Natural killer cell (primary cell): ENCODE measurements at regions not wholly inside any gene's neighbourhood (a gene's known extent, or its start where the extent isn't known, plus 50 kb on each side); places are given as distances from the start of the nearest gene placed in this dataset.
"Not testable (repeated sequence)": the region's sequence is repeated elsewhere in the genome, so short reads cannot be mapped to it uniquely, and the experiment has no call there.

ENCODE experiments used
- ATAC-seq, 3 donors: fragments of 150-1000 bp in 2 of 3; fragments of 200-7000 bp in 1 of 3; cut with Tn5 transposase; 1 replicate in 1 of 3; 2 replicates in 2 of 3; pipeline ENCODE4 v1.10.0; 2021; ENCODE audit warnings: mild to moderate bottlenecking in 2 of 3, moderate library complexity in 2 of 3
- DNase-seq, 2 donors: peaks; one replicate each; pipeline versions ENCODE4 v3.0.0 to v3.0.0-alpha.2; 2013 to 2021; ENCODE audit warnings: mixed read lengths in 1 of 2
- H3K27ac ChIP-seq: one replicate; pipeline ENCODE4 v1.5.1; 2013; ENCODE audit warnings: mild to moderate bottlenecking, low read length
- H3K27me3 ChIP-seq: one replicate; pipeline ENCODE4 v1.6.1; 2013; ENCODE audit warnings: low read length; ENCODE audit not compliant: control insufficient read depth, insufficient read depth
- H3K36me3 ChIP-seq: one replicate; pipeline ENCODE4 v1.6.1; 2013; ENCODE audit warnings: low read length; ENCODE audit not compliant: control insufficient read depth, insufficient read depth
- H3K4me1 ChIP-seq: one replicate; pipeline ENCODE4 v1.6.1; 2013; ENCODE audit warnings: low read length; ENCODE audit not compliant: control insufficient read depth, insufficient read depth
- H3K4me3 ChIP-seq: one replicate; pipeline ENCODE4 v1.5.1; 2013; ENCODE audit warnings: low read length
- H3K9me3 ChIP-seq: one replicate; pipeline ENCODE4 v1.6.1; 2013; ENCODE audit warnings: low read length; ENCODE audit not compliant: control insufficient read depth, insufficient read depth
- H3K27ac Mint-ChIP-seq, 2 donors: one replicate each; pipeline ENCODE4 v1.8.0; 2022; ENCODE audit warnings: mild to moderate bottlenecking in 2 of 2, mixed read lengths in 2 of 2, moderate library complexity in 1 of 2
- H3K27me3 Mint-ChIP-seq, 2 donors: one replicate each; pipeline ENCODE4 v1.8.0; 2022; ENCODE audit warnings: low read depth in 2 of 2, mixed read lengths in 2 of 2
- H3K36me3 Mint-ChIP-seq: one replicate; pipeline ENCODE4 v1.8.0; 2022; ENCODE audit warnings: mixed read lengths
- H3K4me1 Mint-ChIP-seq, 2 donors: one replicate each; pipeline ENCODE4 v1.8.0; 2022; ENCODE audit warnings: mixed read lengths in 2 of 2
- H3K4me3 Mint-ChIP-seq: one replicate; pipeline ENCODE4 v1.8.0; 2022; ENCODE audit warnings: mild to moderate bottlenecking, moderate library complexity, mixed read lengths
- H3K9me3 Mint-ChIP-seq, 2 donors: one replicate each; pipeline ENCODE4 v1.8.0; 2022; ENCODE audit warnings: mixed read lengths in 2 of 2
- WGBS: methylation state at CpG from one replicate; pipeline ENCODE4 v1.1.7; 2013; ENCODE audit warnings: missing lambda C conversion rate; ENCODE audit not compliant: insufficient coverage; 5-methylcytosine and 5-hydroxymethylcytosine counted together
- intact Hi-C: fragments of 100-400 bp; cut with micrococcal nuclease; formaldehyde crosslinking; loops from one replicate; pipeline ENCODE4 v1.14.2; 2022
- TF ChIP-seq, protein P1 (sequence below): fragments of 200-600 bp; IDR thresholded peaks from one replicate; pipeline ENCODE4 v1.8.0; 2022; ENCODE audit warnings: antibody characterized with exemption

DNA sequence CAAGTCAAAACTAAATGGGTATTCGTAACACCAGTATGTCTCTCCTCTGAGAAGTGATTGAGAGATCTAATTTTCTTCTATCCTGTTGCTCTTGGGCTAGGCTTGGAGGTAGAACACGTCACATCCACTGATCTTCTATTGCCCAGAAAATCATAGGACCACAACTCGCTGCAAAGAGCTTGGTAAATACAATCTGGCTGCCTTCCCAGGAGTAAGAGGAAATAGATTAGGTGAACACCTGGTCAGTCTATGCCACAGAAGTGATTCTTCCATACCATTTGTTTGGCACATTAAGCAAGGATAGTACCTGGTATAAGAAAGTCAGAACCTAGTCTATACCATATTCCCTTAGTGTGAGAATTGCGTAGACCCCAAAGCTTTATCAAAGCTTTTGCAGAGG lies 129.3 kb upstream of the PHYHIPL start:
- H3K4me3 Mint-ChIP-seq = no peak overlapping the region
- TF ChIP-seq, protein P1, sequence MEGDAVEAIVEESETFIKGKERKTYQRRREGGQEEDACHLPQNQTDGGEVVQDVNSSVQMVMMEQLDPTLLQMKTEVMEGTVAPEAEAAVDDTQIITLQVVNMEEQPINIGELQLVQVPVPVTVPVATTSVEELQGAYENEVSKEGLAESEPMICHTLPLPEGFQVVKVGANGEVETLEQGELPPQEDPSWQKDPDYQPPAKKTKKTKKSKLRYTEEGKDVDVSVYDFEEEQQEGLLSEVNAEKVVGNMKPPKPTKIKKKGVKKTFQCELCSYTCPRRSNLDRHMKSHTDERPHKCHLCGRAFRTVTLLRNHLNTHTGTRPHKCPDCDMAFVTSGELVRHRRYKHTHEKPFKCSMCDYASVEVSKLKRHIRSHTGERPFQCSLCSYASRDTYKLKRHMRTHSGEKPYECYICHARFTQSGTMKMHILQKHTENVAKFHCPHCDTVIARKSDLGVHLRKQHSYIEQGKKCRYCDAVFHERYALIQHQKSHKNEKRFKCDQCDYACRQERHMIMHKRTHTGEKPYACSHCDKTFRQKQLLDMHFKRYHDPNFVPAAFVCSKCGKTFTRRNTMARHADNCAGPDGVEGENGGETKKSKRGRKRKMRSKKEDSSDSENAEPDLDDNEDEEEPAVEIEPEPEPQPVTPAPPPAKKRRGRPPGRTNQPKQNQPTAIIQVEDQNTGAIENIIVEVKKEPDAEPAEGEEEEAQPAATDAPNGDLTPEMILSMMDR = no peak
- Histone ChIP-seq H3K9me3 (peaks cover 5% of the 10 kb centered on the region), H3K27me3 (no peaks in the 10 kb centered on the region), H3K4me1 (no peaks in the 10 kb centered on the region), H3K4me3 (no peak overlapping the region), H3K27ac (no peak overlapping the region), H3K36me3 (no peaks in the 10 kb centered on the region)
- no peaks in the 10 kb centered on the region for H3K36me3 Mint-ChIP-seq
- peaks cover 8 to 12% of the 10 kb centered on the region in 2 donors for H3K9me3 Mint-ChIP-seq
- WGBS = 78% methylated on average over 3 of the region's 4 CpGs
- ATAC-seq (no peak), DNase-seq (no peak)
- intact Hi-C loops = no loop called here
- H3K27ac Mint-ChIP-seq = no peak overlapping the region
- H3K4me1 Mint-ChIP-seq = no peaks in the 10 kb centered on the region
- no peaks in the 10 kb centered on the region for H3K27me3 Mint-ChIP-seq

DNA sequence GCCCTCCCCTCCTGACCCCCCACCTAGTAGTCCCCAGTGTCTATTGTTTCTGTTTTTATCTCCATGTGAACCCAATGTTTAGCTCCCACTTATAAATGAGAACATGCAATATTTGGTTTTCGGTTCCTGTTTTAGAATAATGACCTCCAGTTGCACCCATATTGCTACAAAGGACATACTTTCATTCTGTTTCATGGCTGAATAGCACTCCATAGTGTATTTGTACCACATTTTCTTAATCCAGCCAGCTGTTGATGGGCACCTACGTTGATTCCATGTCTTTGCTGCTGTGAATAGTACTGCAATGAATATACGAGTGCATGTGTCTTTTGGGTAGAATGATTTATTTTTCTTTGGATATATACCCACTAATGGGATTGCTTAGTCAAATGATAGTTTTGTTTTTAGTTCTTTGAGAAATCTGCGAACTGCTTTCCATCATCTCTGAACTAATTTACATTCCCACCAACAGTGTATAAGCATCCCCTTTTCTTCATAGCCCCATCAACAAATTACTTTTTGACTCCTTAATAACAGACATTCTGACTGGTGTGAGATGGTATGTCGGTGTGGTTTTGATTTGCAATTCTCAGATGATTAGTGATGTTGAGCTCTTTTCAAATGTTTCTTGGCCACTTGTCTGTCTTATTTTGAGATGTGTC lies 128.4 kb upstream of the PHYHIPL start:
- Mint-ChIP-seq H3K4me1 (no peaks in the 10 kb centered on the region), H3K27ac (no peak overlapping the region), H3K4me3 (no peak overlapping the region), H3K9me3 (peaks cover 9 to 10% of the 10 kb centered on the region in 2 donors), H3K36me3 (no peaks in the 10 kb centered on the region), H3K27me3 (no peaks in the 10 kb centered on the region)
- Histone ChIP-seq H3K9me3 (peaks cover 3% of the 10 kb centered on the region), H3K36me3 (no peaks in the 10 kb centered on the region), H3K4me3 (no peak overlapping the region), H3K4me1 (no peaks in the 10 kb centered on the region), H3K27ac (no peak overlapping the region), H3K27me3 (no peaks in the 10 kb centered on the region)
- TF ChIP-seq, protein P1 = no peak
- 77% methylated on average over 4 of the region's 5 CpGs for WGBS
- ATAC-seq (no peak), DNase-seq (no peak)
- intact Hi-C loops = no loop called here

DNA sequence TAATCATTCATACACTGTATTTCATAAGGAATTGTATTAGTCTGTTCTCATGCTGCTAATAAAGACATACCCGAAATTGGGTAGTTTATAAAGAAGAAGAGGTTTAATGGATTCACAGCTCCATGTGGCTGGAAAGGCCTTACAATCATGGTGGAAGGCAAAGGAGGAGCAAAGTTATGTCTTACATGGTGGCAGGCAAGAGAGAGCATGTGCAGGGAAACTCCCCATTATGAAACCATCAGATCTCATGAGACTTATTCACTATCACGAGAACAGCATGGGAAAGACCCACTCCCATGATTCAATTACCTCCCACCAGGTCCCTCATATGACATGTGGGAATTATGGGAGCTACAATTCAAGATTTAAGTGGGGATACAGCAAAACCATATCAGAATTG lies 122.9 kb upstream of the PHYHIPL start:
- ATAC-seq, H3K27me3 Mint-ChIP-seq, H3K4me3 Mint-ChIP-seq, H3K27me3 ChIP-seq, H3K9me3 ChIP-seq, H3K36me3 ChIP-seq, H3K4me1 Mint-ChIP-seq, H3K27ac ChIP-seq, H3K36me3 Mint-ChIP-seq, DNase-seq, H3K4me1 ChIP-seq, H3K27ac Mint-ChIP-seq, intact Hi-C loops, H3K4me3 ChIP-seq: not testable (repeated sequence)
- H3K9me3 Mint-ChIP-seq = peaks cover 16 to 18% of the 10 kb centered on the region in 2 donors
- 79% methylated on average over 2 of the region's 2 CpGs for WGBS

DNA sequence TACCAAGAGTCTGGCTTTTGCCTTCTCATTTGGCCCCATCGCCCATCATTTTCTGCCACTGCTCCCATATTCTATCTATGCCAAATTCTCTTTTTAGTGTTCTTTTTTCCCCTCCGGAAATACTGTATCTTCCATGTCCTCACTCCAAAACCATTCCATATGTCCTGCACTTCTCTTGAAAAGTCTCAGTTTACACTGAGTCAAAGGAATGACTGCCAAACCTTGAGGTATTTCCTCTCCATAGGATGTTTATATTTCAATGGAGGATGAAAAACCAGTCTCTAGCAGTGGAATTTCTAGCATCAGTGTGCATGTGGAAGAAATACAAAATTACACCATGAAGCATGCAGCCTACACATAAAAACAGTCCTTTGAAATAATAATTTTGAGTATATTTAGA lies 121.4 kb upstream of the PHYHIPL start:
- no peak overlapping the region for H3K4me3 ChIP-seq
- H3K4me1 ChIP-seq = no peaks in the 10 kb centered on the region
- no peaks in the 10 kb centered on the region for H3K36me3 Mint-ChIP-seq
- no peaks in the 10 kb centered on the region for H3K36me3 ChIP-seq
- no peak overlapping the region for H3K4me3 Mint-ChIP-seq
- DNase-seq (no peak), ATAC-seq (no peak)
- WGBS = 89% methylated on average over 2 of the region's 2 CpGs
- no peak overlapping the region for H3K27ac Mint-ChIP-seq
- TF ChIP-seq, protein P1 = no peak
- H3K4me1 Mint-ChIP-seq = no peaks in the 10 kb centered on the region
- H3K27me3 ChIP-seq = no peaks in the 10 kb centered on the region
- no peaks in the 10 kb centered on the region for H3K9me3 ChIP-seq
- intact Hi-C loops = no loop called here
- H3K27ac ChIP-seq = no peak overlapping the region
- no peaks in the 10 kb centered on the region for H3K27me3 Mint-ChIP-seq
- peaks cover 18 to 21% of the 10 kb centered on the region in 2 donors for H3K9me3 Mint-ChIP-seq
